Small intestine (tissue), 7 donors: ENCODE measurements at regions not wholly inside any gene's neighbourhood (a gene's known extent, or its start where the extent isn't known, plus 50 kb on each side); places are given as distances from the start of the nearest gene placed in this dataset.

Experiments used
- DNase-seq, 2 donors: peaks; one replicate each; pipeline versions ENCODE4 v3.0.0 to v3.0.0-alpha.2; 2013
- FAIRE-seq: peaks from 2 replicates; lab custom pipeline; 2012; peaks lifted over from hg19 to GRCh38; lab: Jason Lieb, UNC
- H3K27ac ChIP-seq, 3 donors: one replicate each; pipeline ENCODE4 v1.5.1; 2013; ENCODE audit warnings: low read length in 2 of 3, mild to moderate bottlenecking in 2 of 3, control low read depth in 1 of 3, inconsistent platforms in 1 of 3, low read depth in 1 of 3, moderate library complexity in 1 of 3
- H3K27me3 ChIP-seq, 3 donors: one replicate each; pipeline ENCODE4 v1.6.1; 2013; ENCODE audit warnings: low read length in 3 of 3, inconsistent platforms in 1 of 3; ENCODE audit not compliant: control insufficient read depth in 3 of 3, insufficient read depth in 3 of 3
- H3K36me3 ChIP-seq, 3 donors: one replicate each; pipeline ENCODE4 v1.6.1; 2013; ENCODE audit warnings: low read length in 3 of 3, inconsistent platforms in 1 of 3, low read depth in 1 of 3, mild to moderate bottlenecking in 1 of 3, moderate library complexity in 1 of 3; ENCODE audit not compliant: control insufficient read depth in 3 of 3, insufficient read depth in 2 of 3
- H3K4me1 ChIP-seq, 3 donors: one replicate each; pipeline ENCODE4 v1.6.1; 2013; ENCODE audit warnings: low read length in 2 of 3, inconsistent platforms in 1 of 3, low read depth in 1 of 3, mild to moderate bottlenecking in 1 of 3, moderate library complexity in 1 of 3; ENCODE audit not compliant: control insufficient read depth in 3 of 3, insufficient read depth in 2 of 3
- H3K4me3 ChIP-seq, 3 donors: one replicate each; pipeline ENCODE4 v1.5.1; 2013; ENCODE audit warnings: low read length in 3 of 3, control low read depth in 1 of 3, inconsistent platforms in 1 of 3, low read depth in 1 of 3, mild to moderate bottlenecking in 1 of 3, moderate library complexity in 1 of 3
- H3K9me3 ChIP-seq, 2 donors: one replicate each; pipeline ENCODE4 v1.6.1; 2013; ENCODE audit warnings: low read depth in 1 of 2, low read length in 1 of 2; ENCODE audit not compliant: control insufficient read depth in 2 of 2, insufficient read depth in 1 of 2
- WGBS, 3 donors: extraction: QIAGEN DNeasy Blood & Tissue Kit; methylation state at CpG; one replicate each; pipeline ENCODE4 v1.1.7; 2013; 5-methylcytosine and 5-hydroxymethylcytosine counted together
- donor health status: healthy with polysubstance abuse.
- donor health status: control.
- donor health status: control.
- donor health status: Bipolar disorder and iron deficiency.
- donor health status: healthy.

DNA sequence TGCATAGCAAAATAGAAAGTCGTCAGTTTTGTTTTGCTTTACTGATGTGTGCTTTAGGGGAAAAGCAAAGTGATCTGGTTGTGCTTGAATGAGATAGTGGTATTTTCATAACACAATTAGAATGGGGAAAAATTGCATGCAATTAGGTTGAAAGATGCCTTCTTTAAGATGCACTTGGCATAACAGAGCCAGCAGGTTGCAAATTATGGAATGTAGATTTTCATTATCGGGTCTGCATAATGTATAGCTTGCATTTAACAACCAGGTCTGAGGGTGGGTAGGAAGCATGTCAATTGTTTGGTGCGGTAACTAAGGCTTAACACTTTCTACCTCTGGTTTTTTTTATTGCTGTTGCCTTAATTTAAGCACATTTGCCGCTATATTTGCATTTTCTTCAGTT lies 370.7 kb upstream of the MCTP2 start:
- Histone ChIP-seq H3K27me3 (no peaks in the 10 kb centered on the region), H3K36me3 (no peaks in the 10 kb centered on the region), H3K9me3 (no peaks in the 10 kb centered on the region), H3K4me3 (no peak overlapping the region), H3K4me1 (no peaks in the 10 kb centered on the region), H3K27ac (no peak overlapping the region)
- WGBS, 3 donors = 80 to 86% (median 82%) methylated on average over 4 of the region's 4 CpGs
- FAIRE-seq = no peak
- no peak for DNase-seq

DNA sequence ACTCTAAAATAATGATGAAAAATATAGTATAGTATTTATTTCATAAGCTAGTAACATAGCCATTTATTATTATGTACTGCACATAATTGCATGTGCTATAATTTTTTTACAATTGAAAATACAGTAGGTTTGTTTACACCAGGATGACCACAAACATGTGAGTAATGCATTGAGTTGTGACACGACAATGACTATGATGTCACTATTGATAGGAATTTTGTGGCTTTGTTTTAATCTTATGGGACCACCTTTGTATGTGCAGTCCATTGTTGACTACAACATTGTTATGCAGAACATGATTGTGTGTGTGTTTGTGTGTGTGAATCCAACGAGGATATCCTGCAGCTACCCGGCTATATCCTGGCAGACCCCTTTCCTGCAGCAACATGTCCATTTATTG lies 372.2 kb upstream of the MCTP2 start:
- no peaks in the 10 kb centered on the region for H3K9me3 ChIP-seq

DNA sequence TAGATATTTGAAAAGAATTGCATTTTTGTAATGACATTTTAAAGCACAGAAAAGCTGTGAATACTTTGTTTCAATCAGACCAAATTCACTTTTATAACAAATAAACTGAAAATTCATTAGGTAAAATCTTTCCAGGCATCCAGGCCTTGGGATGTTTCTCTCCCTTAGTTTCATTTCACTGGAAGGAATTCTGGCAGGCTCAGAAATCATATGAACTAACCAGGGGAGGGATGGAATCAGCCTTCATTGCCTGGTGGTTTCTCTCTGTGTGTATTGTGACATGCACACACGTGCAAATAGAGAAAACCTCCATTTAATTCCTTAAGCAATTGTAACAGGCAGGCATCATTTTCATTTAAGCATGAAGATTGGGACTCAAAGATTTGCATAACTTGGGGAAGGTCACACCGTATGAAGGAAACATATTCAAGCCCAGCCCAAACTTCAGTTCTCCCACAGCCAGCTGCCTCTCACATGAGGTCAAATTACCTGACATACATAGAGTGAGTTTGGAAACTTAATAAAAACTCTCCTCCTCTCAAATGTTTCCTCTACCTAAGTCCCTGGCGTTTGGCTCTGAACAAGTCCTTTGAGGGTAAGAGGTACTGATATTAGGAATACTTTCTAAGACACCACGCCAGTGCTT lies 376.1 kb upstream of the MCTP2 start:
- 72 to 76% (median 74%) methylated on average over 4 of the region's 4 CpGs for WGBS, 3 donors

More for the DNA sequence above, 372.2 kb upstream of the MCTP2 start:
- FAIRE-seq (no peak), DNase-seq (no peak)
- Histone ChIP-seq H3K4me1 (no peaks in the 10 kb centered on the region), H3K4me3 (no peak overlapping the region), H3K36me3 (no peaks in the 10 kb centered on the region), H3K27ac (no peak overlapping the region), H3K27me3 (no peaks in the 10 kb centered on the region)
- WGBS, 3 donors = 77 to 83% (median 83%) methylated on average over 3 of the region's 3 CpGs

DNA sequence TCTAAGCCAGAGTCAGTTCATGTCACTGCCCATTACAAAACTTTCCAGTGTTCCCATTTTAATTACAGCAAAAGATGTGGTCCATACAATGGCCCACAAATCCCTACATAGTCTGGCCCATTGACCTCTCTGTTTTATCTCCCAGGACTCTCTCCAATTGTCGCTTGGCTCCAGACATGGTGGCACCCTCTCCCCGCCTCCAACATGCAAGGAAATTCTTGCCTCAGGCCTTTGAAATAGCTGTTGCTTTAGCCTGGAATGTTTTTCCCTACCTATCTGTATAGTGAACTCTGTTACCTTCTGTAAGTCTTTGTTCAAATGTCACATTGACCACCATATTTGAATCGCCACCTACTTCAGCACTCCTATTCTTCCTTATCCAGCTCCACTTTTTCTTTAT lies 377.3 kb upstream of the MCTP2 start:
- Histone ChIP-seq H3K4me3 (no peak overlapping the region), H3K4me1 (no peaks in the 10 kb centered on the region), H3K9me3 (no peaks in the 10 kb centered on the region), H3K27me3 (no peaks in the 10 kb centered on the region), H3K27ac (no peak overlapping the region), H3K36me3 (no peaks in the 10 kb centered on the region)
- FAIRE-seq (no peak), DNase-seq (no peak)
- 85 to 89% (median 86%) methylated on average over 3 of the region's 3 CpGs for WGBS, 3 donors

More for the DNA sequence above, 376.1 kb upstream of the MCTP2 start:
- H3K36me3 ChIP-seq = no peaks in the 10 kb centered on the region
- H3K27me3 ChIP-seq = no peaks in the 10 kb centered on the region
- FAIRE-seq = no peak
- no peak overlapping the region for H3K4me3 ChIP-seq
- DNase-seq = no peak
- no peaks in the 10 kb centered on the region for H3K9me3 ChIP-seq
- H3K27ac ChIP-seq = no peak overlapping the region
- H3K4me1 ChIP-seq = no peaks in the 10 kb centered on the region

DNA sequence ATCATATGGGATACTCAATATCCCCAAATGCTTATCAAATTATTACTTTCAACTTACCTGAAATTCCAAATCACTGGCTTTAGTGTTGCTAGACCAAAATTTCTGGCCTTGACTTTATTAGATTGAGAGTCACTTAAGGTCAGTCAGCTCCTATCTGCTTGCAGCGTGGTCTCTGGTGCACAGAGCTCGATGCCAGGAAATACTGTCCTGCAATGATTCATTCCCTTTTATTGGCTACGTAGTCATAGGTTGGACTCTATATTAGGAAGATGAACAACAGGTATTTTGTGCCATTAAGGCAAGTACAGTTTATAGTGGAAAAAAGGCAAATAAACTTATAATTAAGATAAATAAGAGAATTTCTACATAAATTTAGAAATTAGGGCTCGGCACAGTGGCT lies 378.6 kb upstream of the MCTP2 start:
- H3K4me3 ChIP-seq = no peak overlapping the region
- no peaks in the 10 kb centered on the region for H3K36me3 ChIP-seq
- no peaks in the 10 kb centered on the region for H3K27me3 ChIP-seq
- no peaks in the 10 kb centered on the region for H3K9me3 ChIP-seq
- H3K27ac ChIP-seq = no peak overlapping the region
- 67 to 82% (median 69%) methylated on average over 4 of the region's 4 CpGs for WGBS, 3 donors
- no peak for FAIRE-seq
- no peak for DNase-seq
- no peaks in the 10 kb centered on the region for H3K4me1 ChIP-seq

DNA sequence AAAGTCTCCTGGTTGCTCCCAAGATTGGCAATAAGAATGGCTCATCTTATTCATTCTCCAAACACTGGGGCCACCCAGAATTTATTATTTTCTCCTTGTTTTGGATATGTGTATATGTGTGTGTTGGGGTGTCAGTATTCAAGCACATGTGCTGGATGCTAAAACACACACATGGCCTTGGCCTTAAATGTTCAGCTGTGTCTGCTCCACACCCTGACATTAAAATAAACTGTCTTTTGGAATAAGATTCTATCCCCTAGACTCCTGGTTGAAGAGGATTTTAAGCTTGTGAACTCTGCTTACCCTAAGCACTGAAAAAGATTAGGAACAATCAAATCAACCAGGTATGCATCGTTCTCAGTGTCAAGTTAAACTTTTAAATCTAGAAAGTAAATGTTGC lies 382.9 kb upstream of the MCTP2 start:
- Histone ChIP-seq H3K27ac (no peak overlapping the region), H3K4me1 (no peaks in the 10 kb centered on the region), H3K9me3 (no peaks in the 10 kb centered on the region), H3K36me3 (no peaks in the 10 kb centered on the region), H3K27me3 (no peaks in the 10 kb centered on the region), H3K4me3 (no peak overlapping the region)
- no peak for DNase-seq
- no peak for FAIRE-seq
- 29 to 51% (median 48%) methylated on average over 1 of the region's 1 CpG for WGBS, 3 donors

DNA sequence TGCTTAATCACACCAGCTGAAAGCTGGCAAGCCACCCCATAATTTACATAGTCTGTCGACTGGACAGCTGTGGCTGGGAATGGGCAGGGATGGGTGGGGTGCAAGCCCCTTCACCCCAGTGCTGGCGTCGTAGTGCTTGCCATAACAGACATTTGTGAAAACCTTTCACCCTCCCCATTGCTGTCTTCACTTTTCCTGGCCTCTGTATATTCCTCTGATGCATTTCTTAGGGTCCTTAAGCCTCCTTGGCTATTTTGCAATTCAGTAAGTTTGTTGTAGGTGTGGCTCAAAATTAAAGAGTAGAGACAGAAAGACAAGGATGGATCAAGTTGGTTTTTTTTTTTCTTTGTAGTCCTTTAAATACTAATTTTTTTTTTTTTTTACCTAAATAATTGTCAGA lies 383.3 kb upstream of the MCTP2 start:
- no peaks in the 10 kb centered on the region for H3K4me1 ChIP-seq
- no peak for FAIRE-seq
- 51 to 64% (median 60%) methylated on average over 3 of the region's 3 CpGs for WGBS, 3 donors

DNA sequence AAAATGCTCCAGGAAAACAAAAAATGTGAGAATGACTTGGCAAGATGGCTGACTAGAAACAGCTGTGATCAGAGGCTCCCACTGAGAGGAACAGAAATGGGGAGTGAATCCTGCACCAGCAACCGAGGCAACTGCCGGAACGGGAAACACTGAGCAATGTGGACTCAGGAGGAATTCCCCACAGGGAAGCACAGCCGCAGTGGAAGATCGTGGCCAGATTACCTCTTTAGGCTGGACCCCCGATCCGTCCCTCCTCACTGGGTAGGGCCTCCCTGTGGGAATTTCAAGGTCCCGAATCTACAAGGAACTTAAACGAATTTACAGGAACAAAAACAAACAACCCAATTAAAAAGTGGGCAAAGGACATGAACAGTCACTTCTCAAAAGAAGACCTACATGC lies 385.2 kb upstream of the MCTP2 start:
- DNase-seq = no peak
- no peak for FAIRE-seq
- WGBS, 3 donors = 86 to 87% (median 87%) methylated on average over 9 of the region's 9 CpGs

More for the DNA sequence above, 383.3 kb upstream of the MCTP2 start:
- H3K27me3 ChIP-seq = no peaks in the 10 kb centered on the region
- no peaks in the 10 kb centered on the region for H3K36me3 ChIP-seq
- no peak overlapping the region for H3K4me3 ChIP-seq
- DNase-seq = no peak
- H3K9me3 ChIP-seq = no peaks in the 10 kb centered on the region
- no peak overlapping the region for H3K27ac ChIP-seq

DNA sequence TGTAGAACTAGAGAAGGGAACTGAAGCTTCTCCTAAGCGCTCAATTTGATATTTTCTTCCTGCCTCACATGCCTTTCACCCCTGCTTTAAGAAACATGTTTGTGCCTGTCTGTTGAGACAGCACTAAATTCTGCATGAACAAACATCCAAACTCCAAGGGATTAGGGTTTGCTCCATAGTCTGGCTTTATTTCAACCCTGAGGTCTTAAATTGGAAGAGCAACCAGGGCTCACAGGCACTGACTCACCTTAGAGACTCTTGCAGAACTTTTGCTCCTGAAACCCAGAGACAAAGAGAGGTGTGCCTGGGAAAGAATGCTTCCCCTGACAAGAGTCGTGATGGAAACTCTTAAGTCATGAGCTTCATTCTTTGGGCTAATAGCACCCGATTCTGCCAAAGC lies 393.9 kb upstream of the MCTP2 start:
- Histone ChIP-seq H3K27me3 (no peaks in the 10 kb centered on the region), H3K4me3 (no peak overlapping the region), H3K27ac (no peak overlapping the region), H3K36me3 (no peaks in the 10 kb centered on the region), H3K4me1 (no peaks in the 10 kb centered on the region), H3K9me3 (no peaks in the 10 kb centered on the region)
- 83 to 92% (median 86%) methylated on average over 3 of the region's 3 CpGs for WGBS, 3 donors
- DNase-seq = no peak
- FAIRE-seq = no peak

More for the DNA sequence above, 385.2 kb upstream of the MCTP2 start:
- Histone ChIP-seq H3K4me1 (no peaks in the 10 kb centered on the region), H3K27me3 (no peaks in the 10 kb centered on the region), H3K36me3 (no peaks in the 10 kb centered on the region), H3K4me3 (no peak overlapping the region), H3K27ac (no peak overlapping the region), H3K9me3 (no peaks in the 10 kb centered on the region)
